HEK293 (cell line): ENCODE measurements at regions not wholly inside any gene's neighbourhood (a gene's known extent, or its start where the extent isn't known, plus 50 kb on each side); places are given as distances from the start of the nearest gene placed in this dataset.

ENCODE experiments used
- CTCF ChIA-PET: fragments of 350-600 bp; formaldehyde crosslinking; extraction: SDS; loops from one replicate; lab custom pipeline; 2021; ENCODE audit warnings: antibody characterized with exemption; lab: Yijun Ruan, JAX
- POLR2A ChIA-PET: fragments of 300-600 bp; formaldehyde crosslinking; extraction: SDS; loops from one replicate; lab custom pipeline; 2020; ENCODE audit warnings: antibody characterized with exemption, inconsistent platforms; lab: Yijun Ruan, JAX
- H3K27ac ChIP-seq: fragments of 200-500 bp; sonication (Bioruptor generic); 2 replicates; pipeline ENCODE4 v1.5.1; 2014; ENCODE audit warnings: low read depth, low read length, control low read depth, inconsistent platforms; ENCODE audit errors: extremely low read depth
- H3K36me3 ChIP-seq, 2 experiments: fragments of 200-500 bp in 1 of 2; sonication (Bioruptor generic) in 1 of 2; 1 replicate in 1 of 2; 2 replicates in 1 of 2; pipeline ENCODE4 v1.5.1; 2014 to 2017; ENCODE audit warnings: inconsistent platforms in 2 of 2, low read length in 2 of 2; ENCODE audit not compliant: control insufficient read depth in 2 of 2, insufficient read depth in 1 of 2
- H3K4me1 ChIP-seq: fragments of 200-500 bp; sonication (Bioruptor generic); 2 replicates; pipeline ENCODE4 v1.5.1; 2014; ENCODE audit warnings: mild to moderate bottlenecking, low read length, inconsistent platforms; ENCODE audit not compliant: control insufficient read depth, insufficient read depth
- H3K4me3 ChIP-seq: 2 replicates; pipeline ENCODE4 v1.5.1; 2011; ENCODE audit warnings: low read depth, mild to moderate bottlenecking, control low read depth, low read length, moderate library complexity
- H3K9me3 ChIP-seq: fragments of 200-500 bp; sonication (Bioruptor generic); 2 replicates; pipeline ENCODE4 v1.5.1; 2014; ENCODE audit warnings: low read depth, low read length, inconsistent platforms; ENCODE audit not compliant: control insufficient read depth, insufficient read depth
- GLI2 ChIP-seq: fragments of 450-650 bp; formaldehyde crosslinking; IDR thresholded peaks from 2 replicates; pipeline ENCODE4; 2017; ENCODE audit warnings: missing biosample characterization, missing genetic modification characterization, low read depth, borderline replicate concordance
- HOXC10 ChIP-seq: sonication (generic); formaldehyde crosslinking; IDR thresholded peaks from 2 replicates; pipeline ENCODE4 v1.8.1; 2023; ENCODE audit warnings: mild to moderate bottlenecking, missing genetic modification reagents
- KLF1 ChIP-seq: fragments of 450-650 bp; formaldehyde crosslinking; IDR thresholded peaks from 2 replicates; pipeline ENCODE4 v1.5.1; 2016; ENCODE audit warnings: missing biosample characterization, missing genetic modification characterization
- ZBTB26 ChIP-seq: fragments of 450-650 bp; formaldehyde crosslinking; optimal IDR thresholded peaks from 2 replicates; pipeline ENCODE3; 2016; ENCODE audit warnings: missing biosample characterization, mild to moderate bottlenecking, missing genetic modification characterization
- ZFP69B ChIP-seq: fragments of 450-650 bp; formaldehyde crosslinking; IDR thresholded peaks from 2 replicates; pipeline ENCODE4 v1.5.1; 2016; ENCODE audit warnings: missing biosample characterization, missing genetic modification characterization
- ZNF18 ChIP-seq: fragments of 450-650 bp; formaldehyde crosslinking; IDR thresholded peaks from 2 replicates; pipeline ENCODE4 v1.5.1; 2016; ENCODE audit warnings: missing biosample characterization, missing genetic modification characterization
- ZNF19 ChIP-seq: fragments of 450-650 bp; formaldehyde crosslinking; IDR thresholded peaks from 2 replicates; pipeline ENCODE4; 2016; ENCODE audit warnings: missing biosample characterization, missing genetic modification characterization, low read depth
- ZNF324 ChIP-seq: fragments of 450-650 bp; formaldehyde crosslinking; IDR thresholded peaks from 2 replicates; pipeline ENCODE4 v1.5.1; 2016; ENCODE audit warnings: missing biosample characterization, missing genetic modification characterization
- ZNF423 ChIP-seq: fragments of 450-650 bp; formaldehyde crosslinking; IDR thresholded peaks from 2 replicates; pipeline ENCODE4 v1.5.1; 2016; ENCODE audit warnings: missing biosample characterization, missing genetic modification characterization
- ZNF473 ChIP-seq: fragments of 450-650 bp; formaldehyde crosslinking; IDR thresholded peaks from 2 replicates; pipeline ENCODE4 v1.5.1; 2017; ENCODE audit warnings: missing biosample characterization, missing genetic modification characterization
- ZNF513 ChIP-seq: fragments of 450-650 bp; IDR thresholded peaks from 2 replicates; pipeline ENCODE4 v1.5.1; 2018; ENCODE audit warnings: missing biosample characterization, missing genetic modification characterization
- ZNF670 ChIP-seq: fragments of 450-650 bp; formaldehyde crosslinking; IDR thresholded peaks from 2 replicates; pipeline ENCODE4 v1.5.1; 2016; ENCODE audit warnings: missing biosample characterization, missing genetic modification characterization, low read depth
- ZNF785 ChIP-seq: fragments of 450-650 bp; formaldehyde crosslinking; IDR thresholded peaks from 2 replicates; pipeline ENCODE4 v1.5.1; 2016; ENCODE audit warnings: missing biosample characterization, missing genetic modification characterization
- ZNF837 ChIP-seq: fragments of 450-650 bp; formaldehyde crosslinking; IDR thresholded peaks from 2 replicates; pipeline ENCODE4 v1.5.1; 2016; ENCODE audit warnings: missing biosample characterization, missing genetic modification characterization
- ZNF843 ChIP-seq: fragments of 450-650 bp; formaldehyde crosslinking; IDR thresholded peaks from 2 replicates; pipeline ENCODE4 v1.5.1; 2016; ENCODE audit warnings: missing biosample characterization, missing genetic modification characterization
- ZSCAN23 ChIP-seq: fragments of 450-650 bp; formaldehyde crosslinking; IDR thresholded peaks from 2 replicates; pipeline ENCODE4 v1.5.1; 2016; ENCODE audit warnings: missing biosample characterization, missing genetic modification characterization
- ZSCAN30 ChIP-seq: fragments of 450-650 bp; IDR thresholded peaks from 2 replicates; pipeline ENCODE4 v1.5.1; 2018; ENCODE audit warnings: missing biosample characterization, mild to moderate bottlenecking, missing genetic modification characterization, moderate library complexity
- ZSCAN4 ChIP-seq: fragments of 450-650 bp; formaldehyde crosslinking; IDR thresholded peaks from 2 replicates; pipeline ENCODE4 v1.5.1; 2017; ENCODE audit warnings: missing biosample characterization, missing genetic modification characterization
- ZSCAN5A ChIP-seq: fragments of 450-650 bp; formaldehyde crosslinking; IDR thresholded peaks from 2 replicates; pipeline ENCODE4 v1.5.1; 2016; ENCODE audit warnings: missing biosample characterization, missing genetic modification characterization

GRCh38 chr4:23558101-23558500 is 331.7 kb downstream of the PPARGC1A start:
- no peaks in the 10 kb centered on the region for H3K36me3 ChIP-seq
- CTCF ChIA-PET = no interaction called here

GRCh38 chr4:23547601-23548000 is 342.2 kb downstream of the PPARGC1A start:
- no peaks in the 10 kb centered on the region for H3K9me3 ChIP-seq
- ChIA-PET CTCF (no interaction called here), POLR2A (no interaction called here)
- no peak overlapping the region for H3K4me3 ChIP-seq
- H3K4me1 ChIP-seq = no peaks in the 10 kb centered on the region
- no peaks in the 10 kb centered on the region for H3K36me3 ChIP-seq
- H3K27ac ChIP-seq = no peak overlapping the region
- TF ChIP-seq ZNF19 (tag by site-specific recombination) (no peak), ZNF785 (no peak), KLF1 (no peak), ZNF324 (tag by site-specific recombination) (no peak), ZFP69B (tag by site-specific recombination) (no peak), GLI2 (tag by site-specific recombination) (no peak), ZSCAN4 (tag by site-specific recombination) (no peak), ZNF423 (tag by site-specific recombination) (no peak)
- TF ChIP-seq, all 188 proteins: peak for 0

More at GRCh38 chr4:23558101-23558500, 331.7 kb downstream of the PPARGC1A start:
- POLR2A ChIA-PET = no interaction called here
- H3K4me3 ChIP-seq = no peak overlapping the region
- TF ChIP-seq ZNF670 (tag by site-specific recombination) = no peak
- TF ChIP-seq ZNF837 (tag by site-specific recombination) = no peak
- TF ChIP-seq HOXC10 = no peak
- no peaks in the 10 kb centered on the region for H3K9me3 ChIP-seq
- H3K4me1 ChIP-seq = no peaks in the 10 kb centered on the region
- no peak overlapping the region for H3K27ac ChIP-seq

- Histone ChIP-seq H3K27ac (no peak overlapping the region), H3K4me1 (no peaks in the 10 kb centered on the region), H3K9me3 (no peaks in the 10 kb centered on the region), H3K4me3 (no peak overlapping the region), H3K36me3 (no peaks in the 10 kb centered on the region)
- ChIA-PET CTCF (no interaction called here), POLR2A (no interaction called here)
- no peak for TF ChIP-seq ZNF473 (tag by site-specific recombination)
- no peak for TF ChIP-seq ZNF18 (tag by site-specific recombination)
- no peak for TF ChIP-seq ZSCAN23 (tag by site-specific recombination)
- TF ChIP-seq ZNF843 (tag by site-specific recombination) = no peak
- no peak for TF ChIP-seq ZSCAN5A (tag by site-specific recombination)
- TF ChIP-seq ZSCAN30 (tag by site-specific recombination) = no peak
- no peak for TF ChIP-seq ZBTB26 (tag by site-specific recombination)
- TF ChIP-seq ZNF513 (tag by site-specific recombination) = no peak
Observed at GRCh38 chr4:23547096-23547495, 342.8 kb downstream of the PPARGC1A start.
